Erythroblast (primary cell): ENCODE measurements at regions not wholly inside any gene's neighbourhood (a gene's known extent, or its start where the extent isn't known, plus 50 kb on each side); places are given as distances from the start of the nearest gene placed in this dataset.
"Not testable (repeated sequence)": the region's sequence is repeated elsewhere in the genome, so short reads cannot be mapped to it uniquely, and the experiment has no call there.

ENCODE experiments used
- GATA1 ChIP-seq: IDR thresholded peaks from 2 replicates; pipeline ENCODE4 v1.6.1; 2011; ENCODE audit warnings: low read depth, mild to moderate bottlenecking, control low read depth, low read length, moderate library complexity
- POLR2A ChIP-seq: IDR thresholded peaks from 2 replicates; pipeline ENCODE4 v1.6.1; 2011; ENCODE audit warnings: mild to moderate bottlenecking, low read length

DNA sequence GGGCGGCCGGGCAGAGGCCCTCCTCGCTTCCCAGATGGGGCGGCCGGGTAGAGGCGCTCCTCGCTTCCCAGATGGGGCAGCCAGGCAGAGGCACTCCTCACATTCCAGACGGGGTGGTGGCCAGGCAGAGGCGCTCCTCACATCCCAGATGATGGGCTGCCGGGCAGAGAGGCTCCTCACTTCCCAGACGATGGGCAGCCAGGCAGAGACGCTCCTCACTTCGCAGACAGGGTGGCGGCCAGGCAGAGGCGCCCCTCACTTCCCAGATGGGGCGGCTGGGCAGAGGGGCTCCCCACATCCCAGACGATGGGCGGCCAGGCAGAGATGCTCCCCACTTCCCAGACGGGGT lies 83.1 kb upstream of the TFPI start:
- TF ChIP-seq POLR2A, GATA1: not testable (repeated sequence)
